ENCODE measurements at regions not wholly inside any gene's neighbourhood (a gene's known extent, or its start where the extent isn't known, plus 50 kb on each side); places are given as distances from the start of the nearest gene placed in this dataset.

DNA sequence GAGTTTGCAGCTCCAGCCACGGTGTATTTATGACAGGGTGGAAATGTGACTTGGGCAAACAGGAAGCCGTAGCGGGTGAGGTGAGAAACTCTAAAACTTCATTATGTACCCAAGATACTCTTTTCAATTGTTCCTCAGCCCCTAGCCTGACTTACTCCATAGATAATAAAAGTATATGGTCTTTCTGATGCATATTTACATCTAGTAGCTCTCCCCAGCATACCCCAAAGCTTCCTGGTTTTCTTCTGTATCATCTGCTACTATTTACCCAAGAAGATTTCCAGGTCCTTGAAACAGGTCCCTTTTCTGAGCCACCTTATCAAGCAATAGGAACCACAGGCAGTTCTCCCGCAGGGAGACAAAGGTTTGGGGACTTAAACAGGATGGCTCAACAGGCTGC is 201.5 kb upstream of the ESRRG start:
- intact Hi-C loops (cut with DNase I) = no loop called here
- DNase-seq = no peak
- WGBS, 2 donors = 53 to 62% methylated on average over 4 of the region's 4 CpGs
- Histone ChIP-seq H3K27me3 (no peaks in the 10 kb centered on the region), H3K4me3 (no peak overlapping the region), H3K27ac (no peak overlapping the region), H3K4me1 (no peaks in the 10 kb centered on the region), H3K9me3 (no peaks in the 10 kb centered on the region), H3K36me3 (no peaks in the 10 kb centered on the region)
- no peak for TF ChIP-seq POLR2A (IDR thresholded peaks at IDR 0.05)
- TF ChIP-seq, protein P1, sequence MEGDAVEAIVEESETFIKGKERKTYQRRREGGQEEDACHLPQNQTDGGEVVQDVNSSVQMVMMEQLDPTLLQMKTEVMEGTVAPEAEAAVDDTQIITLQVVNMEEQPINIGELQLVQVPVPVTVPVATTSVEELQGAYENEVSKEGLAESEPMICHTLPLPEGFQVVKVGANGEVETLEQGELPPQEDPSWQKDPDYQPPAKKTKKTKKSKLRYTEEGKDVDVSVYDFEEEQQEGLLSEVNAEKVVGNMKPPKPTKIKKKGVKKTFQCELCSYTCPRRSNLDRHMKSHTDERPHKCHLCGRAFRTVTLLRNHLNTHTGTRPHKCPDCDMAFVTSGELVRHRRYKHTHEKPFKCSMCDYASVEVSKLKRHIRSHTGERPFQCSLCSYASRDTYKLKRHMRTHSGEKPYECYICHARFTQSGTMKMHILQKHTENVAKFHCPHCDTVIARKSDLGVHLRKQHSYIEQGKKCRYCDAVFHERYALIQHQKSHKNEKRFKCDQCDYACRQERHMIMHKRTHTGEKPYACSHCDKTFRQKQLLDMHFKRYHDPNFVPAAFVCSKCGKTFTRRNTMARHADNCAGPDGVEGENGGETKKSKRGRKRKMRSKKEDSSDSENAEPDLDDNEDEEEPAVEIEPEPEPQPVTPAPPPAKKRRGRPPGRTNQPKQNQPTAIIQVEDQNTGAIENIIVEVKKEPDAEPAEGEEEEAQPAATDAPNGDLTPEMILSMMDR (IDR thresholded peaks at IDR 0.05) = no peak

DNA sequence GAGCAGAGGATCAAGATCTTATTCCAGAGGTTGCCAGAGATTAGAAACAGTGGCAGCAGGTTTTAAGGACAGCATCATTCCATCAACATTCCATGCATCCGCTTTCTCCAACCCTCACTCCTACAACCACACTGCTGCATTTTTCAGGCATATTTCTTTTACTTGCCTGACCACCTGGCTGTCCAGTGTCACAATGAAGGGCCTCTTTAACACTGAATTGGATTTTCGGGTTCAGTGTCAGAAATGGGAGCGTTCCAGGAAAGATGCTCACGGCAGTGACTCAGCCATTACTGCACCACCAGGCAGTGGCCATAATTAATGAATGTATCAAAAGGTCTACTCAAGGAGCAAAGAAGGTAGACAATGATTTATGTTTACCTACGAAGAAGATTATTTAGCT is 200.4 kb upstream of the ESRRG start:
- Histone ChIP-seq H3K4me3 (no peak overlapping the region), H3K9me3 (no peaks in the 10 kb centered on the region), H3K27me3 (no peaks in the 10 kb centered on the region), H3K36me3 (no peaks in the 10 kb centered on the region), H3K27ac (no peak overlapping the region), H3K4me1 (no peaks in the 10 kb centered on the region)
- DNase-seq = no peak
- intact Hi-C loops (cut with DNase I) = no loop called here
- no peak for TF ChIP-seq POLR2A (IDR thresholded peaks at IDR 0.05)
- TF ChIP-seq, protein P1 (IDR thresholded peaks at IDR 0.05) = no peak
- 67 to 74% methylated on average over 5 of the region's 5 CpGs for WGBS, 2 donors

DNA sequence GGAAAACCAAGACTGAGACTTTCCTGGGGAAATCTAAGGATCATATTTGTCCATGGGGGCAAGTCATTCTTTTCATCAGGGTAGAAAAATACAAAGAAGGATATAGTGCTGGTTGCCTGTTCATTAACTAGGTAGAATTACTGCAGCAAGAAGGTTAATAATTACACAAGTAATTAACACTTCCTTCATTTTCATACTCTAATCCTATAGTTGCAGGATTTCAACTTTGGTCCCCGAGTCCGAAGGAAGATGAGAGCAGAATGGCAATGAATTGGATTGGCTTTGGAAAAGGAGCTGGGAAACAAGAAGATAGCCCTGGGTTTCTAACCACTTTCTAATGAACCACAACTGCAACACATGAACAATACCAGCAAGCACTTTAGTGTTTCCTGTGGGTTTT is 199.2 kb upstream of the ESRRG start:
- WGBS, 2 donors = 80 to 97% methylated on average over 2 of the region's 2 CpGs
- intact Hi-C loops (cut with DNase I) = no loop called here
- Histone ChIP-seq H3K27ac (no peak overlapping the region), H3K9me3 (no peaks in the 10 kb centered on the region), H3K4me1 (no peaks in the 10 kb centered on the region), H3K4me3 (no peak overlapping the region), H3K27me3 (no peaks in the 10 kb centered on the region), H3K36me3 (no peaks in the 10 kb centered on the region)
- TF ChIP-seq, protein P1 (IDR thresholded peaks at IDR 0.05) = no peak
- no peak for TF ChIP-seq POLR2A (IDR thresholded peaks at IDR 0.05)
- DNase-seq = no peak

DNA sequence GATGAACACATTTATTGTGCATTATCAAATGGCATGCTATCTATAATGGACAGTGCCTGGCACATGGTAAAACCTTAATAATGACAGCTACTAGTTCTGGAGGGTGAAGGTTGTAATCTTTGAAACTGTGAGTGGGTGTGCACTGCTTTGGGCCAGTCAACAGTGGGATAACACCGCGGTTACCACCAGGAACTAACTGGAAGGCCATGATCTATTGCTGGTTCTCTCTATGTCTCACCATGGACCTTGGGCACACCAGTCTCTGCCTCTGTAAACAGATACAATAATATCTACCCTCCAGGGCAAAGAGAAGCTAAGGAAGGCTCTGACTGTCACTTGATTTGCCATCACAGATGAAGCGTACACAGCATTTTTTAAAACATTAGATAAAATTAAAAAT is 198.6 kb upstream of the ESRRG start:
- no peaks in the 10 kb centered on the region for H3K27me3 ChIP-seq
- no peaks in the 10 kb centered on the region for H3K9me3 ChIP-seq
- intact Hi-C loops (cut with DNase I) = no loop called here
- TF ChIP-seq, protein P1 (IDR thresholded peaks at IDR 0.05) = no peak
- TF ChIP-seq POLR2A (IDR thresholded peaks at IDR 0.05) = no peak
- no peak overlapping the region for H3K27ac ChIP-seq
- no peak for DNase-seq
- WGBS, 2 donors = 100% methylated on average over 3 of the region's 3 CpGs
- no peak overlapping the region for H3K4me3 ChIP-seq
- H3K36me3 ChIP-seq = no peaks in the 10 kb centered on the region
- H3K4me1 ChIP-seq = no peaks in the 10 kb centered on the region

DNA sequence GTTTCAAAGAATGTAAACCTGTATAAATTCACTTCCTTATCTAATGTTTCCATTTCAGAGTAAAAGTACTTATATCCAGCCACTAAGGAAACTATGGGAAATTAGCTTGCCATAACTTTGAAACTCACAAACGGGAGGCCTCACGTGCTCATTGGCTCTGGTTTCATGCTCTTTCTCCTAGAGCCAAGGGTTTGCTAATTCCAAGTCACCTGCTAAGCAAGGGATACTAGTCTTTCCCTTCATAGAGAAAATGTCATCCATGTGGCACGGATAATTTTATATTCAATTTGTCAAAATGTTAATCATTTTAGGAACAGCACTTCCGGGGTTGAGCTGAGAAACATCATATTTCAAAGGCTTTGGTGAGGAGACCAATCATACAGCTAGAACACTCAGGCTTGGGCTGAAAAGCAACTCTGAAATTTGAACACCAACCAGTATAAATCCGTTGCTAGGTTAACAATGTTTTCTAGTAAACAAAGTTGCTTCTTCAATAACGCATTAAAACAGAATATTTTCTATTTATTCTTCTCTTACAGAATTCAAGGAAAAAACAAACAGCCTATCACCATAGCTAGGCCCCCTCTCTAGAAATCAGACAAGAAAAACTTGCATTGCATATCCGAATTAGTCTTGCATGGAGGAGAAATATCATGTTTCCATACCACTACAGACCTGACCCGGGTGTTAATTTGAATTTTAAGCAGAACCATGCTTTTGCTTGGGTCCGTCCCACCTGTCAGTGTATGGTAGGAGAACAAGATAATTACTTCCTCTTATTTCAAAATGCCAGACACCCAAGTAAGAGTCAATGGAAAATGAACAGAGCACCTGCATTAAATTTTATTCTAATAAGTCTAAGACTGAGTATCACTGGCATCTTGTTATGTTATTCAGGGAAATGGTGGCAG is 196.1 kb upstream of the ESRRG start:
- Histone ChIP-seq H3K9me3 (no peaks in the 10 kb centered on the region), H3K27ac (no peak overlapping the region), H3K4me1 (no peaks in the 10 kb centered on the region), H3K27me3 (no peaks in the 10 kb centered on the region), H3K4me3 (no peak overlapping the region), H3K36me3 (no peaks in the 10 kb centered on the region)
- no peak for TF ChIP-seq POLR2A (IDR thresholded peaks at IDR 0.05)
- TF ChIP-seq, protein P1 (IDR thresholded peaks at IDR 0.05) = no peak
- 73 to 74% methylated on average over 9 of the region's 9 CpGs for whole genome bisulfite sequencing, 2 donors
- intact Hi-C loops (cut with DNase I) = no loop called here
- no peak for DNase-seq
